GM18502 (cell line): ENCODE measurements at regions not wholly inside any gene's neighbourhood (a gene's known extent, or its start where the extent isn't known, plus 50 kb on each side); places are given as distances from the start of the nearest gene placed in this dataset.

Experiments
- ATAC-seq: cut with Tn5 transposase; IDR thresholded peaks from one replicate; pipeline ENCODE4 v1.9.1; 2021; ENCODE audit warnings: mild to moderate bottlenecking; ENCODE audit not compliant: unreplicated experiment, poor library complexity

GRCh38 chr2:104733226-104733943 lies 120.5 kb upstream of the POU3F3 start:
- peak; percentile 94 for ATAC-seq

- ATAC-seq: no peak
Observed at GRCh38 chr2:104734937-104735586, 118.9 kb upstream of the POU3F3 start.

- no peak for ATAC-seq
Observed at GRCh38 chr2:104736026-104736425, 117.9 kb upstream of the POU3F3 start.

- no peak for ATAC-seq
Observed at GRCh38 chr2:104741860-104742259, 112.1 kb upstream of the POU3F3 start.

GRCh38 chr2:104744537-104744936 lies 109.4 kb upstream of the POU3F3 start:
- ATAC-seq: no peak

GRCh38 chr2:104745846-104746245 lies 108.1 kb upstream of the POU3F3 start:
- no peak for ATAC-seq

GRCh38 chr2:104746299-104746698 lies 107.6 kb upstream of the POU3F3 start:
- ATAC-seq: no peak

GRCh38 chr2:104746858-104747257 lies 107.1 kb upstream of the POU3F3 start:
- no peak for ATAC-seq

- ATAC-seq: no peak
Observed at GRCh38 chr2:104749856-104750460, 104.0 kb upstream of the POU3F3 start.

- no peak for ATAC-seq
Observed at GRCh38 chr2:104752504-104752903, 101.4 kb upstream of the POU3F3 start.

GRCh38 chr2:104755026-104755878 lies 98.7 kb upstream of the POU3F3 start:
- no peak for ATAC-seq

- ATAC-seq: no peak
Observed at GRCh38 chr2:104756118-104756517, 97.8 kb upstream of the POU3F3 start.

GRCh38 chr2:104757056-104757455 lies 96.9 kb upstream of the POU3F3 start:
- ATAC-seq: no peak

- no peak for ATAC-seq
Observed at GRCh38 chr2:104758199-104758620, 95.7 kb upstream of the POU3F3 start.

GRCh38 chr2:104762031-104762430 lies 91.9 kb upstream of the POU3F3 start:
- ATAC-seq: no peak

GRCh38 chr2:104766683-104767082 lies 87.2 kb upstream of the POU3F3 start:
- ATAC-seq: no peak

- ATAC-seq: no peak
Observed at GRCh38 chr2:104768694-104769093, 85.2 kb upstream of the POU3F3 start.

GRCh38 chr2:104769096-104769495 lies 84.8 kb upstream of the POU3F3 start:
- no peak for ATAC-seq

- no peak for ATAC-seq
Observed at GRCh38 chr2:104772996-104773395, 80.9 kb upstream of the POU3F3 start.

GRCh38 chr2:104774631-104775030 lies 79.3 kb upstream of the POU3F3 start:
- ATAC-seq: no peak

- no peak for ATAC-seq
Observed at GRCh38 chr2:104777721-104778120, 76.2 kb upstream of the POU3F3 start.
